ENCODE measurements at regions not wholly inside any gene's neighbourhood (a gene's known extent, or its start where the extent isn't known, plus 50 kb on each side); places are given as distances from the start of the nearest gene placed in this dataset.

DNA sequence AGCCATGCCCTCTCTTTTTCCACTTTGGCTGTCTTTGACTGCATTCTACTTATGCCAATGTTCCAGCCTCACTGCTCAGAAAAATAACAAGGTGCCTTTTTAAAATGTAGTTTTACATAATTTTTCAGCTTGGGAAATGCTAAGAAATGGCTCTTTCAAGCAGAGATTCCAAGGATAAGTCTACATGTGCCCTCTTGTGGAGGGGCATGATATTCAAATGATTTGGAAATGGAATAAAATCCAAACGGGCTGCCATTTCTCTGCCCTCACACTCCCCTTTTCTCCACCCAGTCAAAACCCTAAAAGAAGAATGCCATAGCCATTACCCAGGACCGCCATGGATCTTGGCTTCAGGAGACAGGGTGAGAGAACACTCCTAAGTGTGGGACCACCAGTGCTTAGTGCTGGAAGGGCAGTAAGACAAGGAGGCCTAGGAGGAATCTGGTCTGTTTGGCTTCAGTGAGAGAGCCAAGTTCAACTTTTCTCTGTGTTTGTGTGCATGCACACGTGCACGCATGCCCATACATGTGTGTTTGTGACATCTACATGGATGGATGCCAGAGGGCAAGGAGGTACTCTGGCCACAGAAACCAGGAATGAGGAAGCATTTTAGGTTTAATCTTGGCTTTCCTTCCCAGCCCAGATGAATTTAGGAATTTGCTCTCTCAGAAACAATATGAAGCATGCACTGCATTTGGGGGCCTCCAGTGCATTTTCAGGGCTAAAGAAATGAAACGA is 174.0 kb upstream of the SLC14A2 start:
- Histone ChIP-seq H3K9me3 (ENCODE audit: low read length) (no peaks in the 10 kb centered on the region), H3K27me3 (ENCODE audit: low read length) (no peaks in the 10 kb centered on the region), H3K9ac (ENCODE audit: low read length) (no peak overlapping the region), H4K20me1 (ENCODE audit: insufficient read depth, low read depth, low read length) (no peaks in the 10 kb centered on the region), H3K4me3 (ENCODE audit: low read length) (no peak overlapping the region), H3K4me2 (ENCODE audit: low read depth, low read length, poor library complexity, severe bottlenecking) (no peak overlapping the region), H3K4me1 (ENCODE audit: low read length) (no peaks in the 10 kb centered on the region), H3K9me2 (replicated peaks; ENCODE audit: insufficient read depth, low read length) (no peaks in the 10 kb centered on the region), H3K36me3 (ENCODE audit: insufficient read depth, low read length) (no peaks in the 10 kb centered on the region), H3K27ac (ENCODE audit: low read length) (no peak overlapping the region), H3K79me2 (ENCODE audit: low read length) (no peaks in the 10 kb centered on the region), H2AFZ (ENCODE audit: low read length) (no peak overlapping the region)
- no peak for DNase-seq

DNA sequence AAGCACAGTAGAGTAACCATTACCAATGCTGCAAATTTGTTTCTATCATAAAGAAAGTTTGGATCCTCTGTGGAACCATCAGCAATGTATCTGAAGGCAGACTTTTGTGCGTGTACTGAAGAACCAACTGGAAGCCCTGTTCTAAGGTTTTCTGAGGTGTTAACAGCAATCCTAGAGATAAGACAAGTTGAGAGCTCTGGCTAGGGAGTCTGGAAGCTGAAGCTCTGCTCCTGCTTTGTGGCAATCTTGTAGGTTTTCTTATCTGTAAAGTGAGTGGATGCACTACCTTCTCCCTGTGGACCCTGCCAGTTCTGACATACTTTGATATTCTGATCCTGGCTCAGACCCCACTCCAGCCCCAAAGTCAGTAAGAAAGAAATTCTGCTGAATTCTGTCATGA is 171.2 kb upstream of the SLC14A2 start:
- Histone ChIP-seq H4K20me1 (ENCODE audit: insufficient read depth, low read depth, low read length) (no peaks in the 10 kb centered on the region), H3K27ac (ENCODE audit: low read length) (no peak overlapping the region), H3K27me3 (ENCODE audit: low read length) (no peaks in the 10 kb centered on the region), H2AFZ (ENCODE audit: low read length) (no peak overlapping the region), H3K4me3 (ENCODE audit: low read length) (no peak overlapping the region), H3K9ac (ENCODE audit: low read length) (no peak overlapping the region), H3K36me3 (ENCODE audit: insufficient read depth, low read length) (no peaks in the 10 kb centered on the region), H3K79me2 (ENCODE audit: low read length) (no peaks in the 10 kb centered on the region), H3K4me2 (ENCODE audit: low read depth, low read length, poor library complexity, severe bottlenecking) (no peak overlapping the region), H3K9me2 (replicated peaks; ENCODE audit: insufficient read depth, low read length) (no peaks in the 10 kb centered on the region), H3K9me3 (ENCODE audit: low read length) (no peaks in the 10 kb centered on the region), H3K4me1 (ENCODE audit: low read length) (peaks cover 27% of the 10 kb centered on the region)
- no peak for DNase-seq

DNA sequence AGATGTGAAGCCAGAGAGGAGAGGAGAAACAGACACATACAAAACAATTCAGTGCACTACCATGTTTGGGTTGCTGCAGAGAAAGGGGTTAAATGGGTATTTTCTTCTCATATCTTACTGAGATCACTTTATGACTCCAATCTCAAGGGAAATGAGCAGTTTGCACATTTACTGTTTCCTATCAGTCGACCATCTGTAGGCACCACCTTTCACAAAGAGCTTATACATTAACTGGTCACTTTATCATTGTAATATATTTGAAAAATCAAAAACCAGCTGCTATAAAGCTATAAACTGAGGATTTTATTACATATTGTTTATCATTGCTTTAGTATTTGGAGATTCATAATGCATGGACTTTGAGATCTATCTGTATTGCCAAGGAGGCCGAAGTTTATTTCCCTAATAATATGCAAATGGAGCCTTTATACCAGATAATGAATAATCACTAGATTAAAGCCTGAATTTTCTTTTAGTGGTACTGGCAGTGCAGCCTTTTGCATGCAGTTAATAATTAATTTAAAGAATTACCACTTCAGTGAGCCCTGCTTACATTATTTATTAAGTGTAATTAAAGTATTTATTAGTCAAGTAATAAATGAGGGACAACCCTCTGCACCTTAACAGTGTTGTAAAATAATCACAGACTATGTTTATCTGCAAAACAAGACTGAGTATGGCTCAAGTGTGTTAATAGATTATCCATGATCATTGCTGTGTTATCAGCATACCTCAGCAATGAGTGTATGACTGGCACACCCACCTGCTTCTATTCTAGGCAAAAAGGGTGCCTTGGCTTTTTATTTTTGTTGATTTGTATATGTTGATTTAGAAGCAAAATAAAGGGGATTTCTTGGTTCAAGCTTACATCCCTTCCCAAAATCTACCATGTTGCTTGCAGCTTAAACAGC is 167.7 kb upstream of the SLC14A2 start:
- no peak for DNase-seq
- Histone ChIP-seq H3K9ac (ENCODE audit: low read length) (no peak overlapping the region), H2AFZ (ENCODE audit: low read length) (no peak overlapping the region), H3K9me2 (replicated peaks; ENCODE audit: insufficient read depth, low read length) (no peaks in the 10 kb centered on the region), H3K27me3 (ENCODE audit: low read length) (no peaks in the 10 kb centered on the region), H3K36me3 (ENCODE audit: insufficient read depth, low read length) (no peaks in the 10 kb centered on the region), H3K4me3 (ENCODE audit: low read length) (no peak overlapping the region), H3K9me3 (ENCODE audit: low read length) (no peaks in the 10 kb centered on the region), H3K4me1 (ENCODE audit: low read length) (peaks cover 36% of the 10 kb centered on the region), H3K79me2 (ENCODE audit: low read length) (no peaks in the 10 kb centered on the region), H4K20me1 (ENCODE audit: insufficient read depth, low read depth, low read length) (no peaks in the 10 kb centered on the region), H3K27ac (ENCODE audit: low read length) (no peak overlapping the region), H3K4me2 (ENCODE audit: low read depth, low read length, poor library complexity, severe bottlenecking) (peak overlapping the region; percentile 61)

DNA sequence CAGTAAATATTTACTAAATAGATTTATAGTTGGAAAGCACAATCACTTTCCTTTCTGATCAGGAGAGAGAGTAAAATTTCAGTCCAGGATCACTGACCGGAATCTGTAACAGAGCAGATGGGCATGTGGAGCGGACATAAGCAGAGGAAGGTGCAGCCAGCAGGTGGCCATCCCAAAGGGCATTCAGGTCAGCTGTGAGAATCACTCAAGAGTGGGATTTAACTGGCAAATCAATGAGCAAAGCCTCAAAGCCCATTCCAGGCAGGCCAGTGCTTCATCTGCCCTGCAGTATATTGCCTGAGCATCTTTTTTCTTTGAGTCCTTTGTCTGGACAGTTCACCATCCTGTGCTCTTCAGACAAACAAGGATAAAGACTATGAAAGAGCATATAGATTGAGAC is 166.4 kb upstream of the SLC14A2 start:
- Histone ChIP-seq H3K9me2 (replicated peaks; ENCODE audit: insufficient read depth, low read length) (no peaks in the 10 kb centered on the region), H2AFZ (ENCODE audit: low read length) (no peak overlapping the region), H3K79me2 (ENCODE audit: low read length) (no peaks in the 10 kb centered on the region), H4K20me1 (ENCODE audit: insufficient read depth, low read depth, low read length) (no peaks in the 10 kb centered on the region), H3K4me3 (ENCODE audit: low read length) (no peak overlapping the region), H3K27ac (ENCODE audit: low read length) (no peak overlapping the region), H3K36me3 (ENCODE audit: insufficient read depth, low read length) (no peaks in the 10 kb centered on the region), H3K9ac (ENCODE audit: low read length) (no peak overlapping the region), H3K4me1 (ENCODE audit: low read length) (peaks cover 48% of the 10 kb centered on the region), H3K4me2 (ENCODE audit: low read depth, low read length, poor library complexity, severe bottlenecking) (no peak overlapping the region), H3K9me3 (ENCODE audit: low read length) (no peaks in the 10 kb centered on the region), H3K27me3 (ENCODE audit: low read length) (no peaks in the 10 kb centered on the region)
- no peak for DNase-seq

DNA sequence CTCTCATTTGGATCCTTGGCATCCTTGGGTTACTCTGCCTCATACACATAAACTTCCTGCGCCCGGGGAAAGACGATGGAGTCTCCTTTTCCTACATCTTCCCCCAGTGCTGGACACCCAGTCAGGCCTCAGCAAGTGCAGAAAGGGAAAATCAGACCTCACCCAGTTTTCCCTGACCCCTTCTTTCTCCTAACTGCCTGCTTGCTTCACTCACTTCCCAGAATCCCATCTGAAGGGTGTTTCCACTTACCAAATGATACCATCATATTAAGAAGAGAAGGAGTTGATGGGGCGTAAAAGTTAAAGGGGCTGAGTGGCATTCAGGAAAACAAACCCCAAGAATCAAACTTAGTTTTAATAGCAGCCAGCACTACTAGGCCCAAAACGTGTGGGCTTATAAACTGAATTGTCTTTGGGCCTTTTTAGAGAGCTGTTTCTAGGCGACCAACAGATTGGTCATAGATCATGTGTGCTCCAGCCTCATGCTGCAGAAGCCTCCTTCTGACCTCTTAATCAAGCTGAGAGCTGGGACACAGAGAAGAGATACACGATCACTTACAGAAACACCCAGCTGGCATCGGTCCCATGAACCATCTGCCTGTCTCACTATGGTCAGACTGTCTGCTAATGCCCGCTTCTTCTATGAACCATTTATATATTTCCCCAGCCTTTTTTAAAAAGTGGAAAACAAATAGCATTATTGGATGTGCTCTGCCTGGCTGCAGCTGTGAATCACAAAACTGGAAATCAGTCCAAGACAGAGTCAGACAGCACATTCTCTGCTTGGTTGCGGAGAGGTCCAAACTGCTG is 165.7 kb upstream of the SLC14A2 start:
- no peaks in the 10 kb centered on the region for H3K79me2 ChIP-seq (ENCODE audit: low read length)
- DNase-seq: no peak
- H3K9me2 ChIP-seq (replicated peaks; ENCODE audit: insufficient read depth, low read length): no peaks in the 10 kb centered on the region
- H3K9ac ChIP-seq (ENCODE audit: low read length): no peak overlapping the region
- no peaks in the 10 kb centered on the region for H4K20me1 ChIP-seq (ENCODE audit: insufficient read depth, low read depth, low read length)
- H3K36me3 ChIP-seq (ENCODE audit: insufficient read depth, low read length): no peaks in the 10 kb centered on the region
- no peak overlapping the region for H3K27ac ChIP-seq (ENCODE audit: low read length)
- no peaks in the 10 kb centered on the region for H3K27me3 ChIP-seq (ENCODE audit: low read length)
- H3K4me3 ChIP-seq (ENCODE audit: low read length): no peak overlapping the region
- no peaks in the 10 kb centered on the region for H3K9me3 ChIP-seq (ENCODE audit: low read length)
- H3K4me2 ChIP-seq (ENCODE audit: low read depth, low read length, poor library complexity, severe bottlenecking): no peak overlapping the region
- H3K4me1 ChIP-seq (ENCODE audit: low read length): peaks cover 56% of the 10 kb centered on the region
- H2AFZ ChIP-seq (ENCODE audit: low read length): no peak overlapping the region

DNA sequence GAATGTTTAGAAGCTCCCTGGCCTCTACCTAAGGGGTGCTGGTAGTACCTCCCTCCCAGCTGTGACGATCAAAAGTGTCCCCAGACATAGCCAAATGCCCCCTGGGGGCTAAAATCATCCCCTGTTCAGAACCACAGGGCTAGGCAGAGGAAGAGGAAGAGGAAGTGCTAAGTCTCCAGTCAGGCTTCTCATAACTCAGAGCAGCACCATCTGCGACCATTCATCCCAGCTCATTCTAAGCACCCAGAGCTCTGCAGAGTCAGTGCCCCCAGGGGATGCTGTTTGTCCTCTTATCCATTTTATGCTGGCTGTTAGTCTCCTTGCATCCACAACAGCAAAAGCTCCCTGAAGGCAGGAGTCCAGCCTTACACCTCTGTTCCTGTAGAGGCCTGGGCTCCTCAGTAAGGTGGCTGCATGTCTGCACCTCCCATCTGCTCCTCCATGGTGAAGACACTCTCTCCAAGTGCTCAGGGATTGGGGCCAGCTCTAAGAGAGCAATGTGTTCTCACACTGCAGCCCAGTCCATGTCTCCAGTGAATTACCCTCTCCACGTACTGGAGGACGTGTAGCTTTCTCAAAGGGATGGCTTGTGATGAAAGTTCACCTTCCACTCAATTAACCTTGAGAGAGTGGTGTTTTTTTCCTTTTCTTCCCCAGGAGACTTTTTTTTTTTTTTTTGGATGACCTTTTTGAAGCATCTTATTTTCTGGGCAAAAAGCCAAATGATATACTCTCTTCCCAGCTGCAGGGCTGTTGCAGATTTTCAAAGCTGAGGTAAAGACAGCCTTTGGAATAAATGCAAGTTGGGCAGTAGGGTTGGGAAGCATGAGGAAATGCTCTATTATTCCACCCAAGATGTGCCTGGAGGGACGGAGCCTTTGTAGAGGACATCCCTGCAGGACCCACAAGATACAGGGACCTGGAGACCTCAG is 158.9 kb upstream of the SLC14A2 start:
- peaks cover 63% of the 10 kb centered on the region for H3K4me1 ChIP-seq (ENCODE audit: low read length)
- H2AFZ ChIP-seq (ENCODE audit: low read length): no peak overlapping the region
- H3K9me2 ChIP-seq (replicated peaks; ENCODE audit: insufficient read depth, low read length): no peaks in the 10 kb centered on the region
- peak; percentile 98 for DNase-seq
- H3K4me3 ChIP-seq (ENCODE audit: low read length): peak overlapping the region; percentile 56
- peak overlapping the region; percentile 67 for H3K9ac ChIP-seq (ENCODE audit: low read length)
- H3K4me2 ChIP-seq (ENCODE audit: low read depth, low read length, poor library complexity, severe bottlenecking): peak overlapping the region; percentile 81
- no peaks in the 10 kb centered on the region for H3K36me3 ChIP-seq (ENCODE audit: insufficient read depth, low read length)
- H3K27ac ChIP-seq (ENCODE audit: low read length): peak overlapping the region; percentile 98
- no peaks in the 10 kb centered on the region for H4K20me1 ChIP-seq (ENCODE audit: insufficient read depth, low read depth, low read length)
- H3K9me3 ChIP-seq (ENCODE audit: low read length): no peaks in the 10 kb centered on the region
- no peaks in the 10 kb centered on the region for H3K27me3 ChIP-seq (ENCODE audit: low read length)
- H3K79me2 ChIP-seq (ENCODE audit: low read length): no peaks in the 10 kb centered on the region

DNA sequence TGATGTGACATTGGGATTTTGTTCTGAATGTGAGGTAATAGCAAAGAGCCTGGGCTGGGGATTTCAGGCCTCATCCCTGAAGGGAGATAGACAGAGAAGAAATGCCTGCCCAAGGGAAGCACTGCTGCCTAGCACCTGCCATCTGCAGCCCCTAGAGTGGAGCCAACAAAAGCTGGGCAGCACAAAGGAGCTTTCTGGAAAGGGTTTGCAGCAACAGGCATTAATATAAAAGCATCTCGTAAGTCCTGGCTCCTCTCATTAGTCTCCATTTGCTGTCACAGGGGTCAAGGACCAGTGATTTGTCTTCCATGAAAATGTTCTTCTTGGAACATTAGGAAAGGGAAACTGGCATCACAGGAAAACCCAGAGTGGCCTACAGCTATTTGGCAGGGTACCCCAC is 157.2 kb upstream of the SLC14A2 start:
- Histone ChIP-seq H3K4me3 (ENCODE audit: low read length) (no peak overlapping the region), H3K9me2 (replicated peaks; ENCODE audit: insufficient read depth, low read length) (no peaks in the 10 kb centered on the region), H3K4me1 (ENCODE audit: low read length) (peaks cover 55% of the 10 kb centered on the region), H4K20me1 (ENCODE audit: insufficient read depth, low read depth, low read length) (no peaks in the 10 kb centered on the region), H3K9me3 (ENCODE audit: low read length) (no peaks in the 10 kb centered on the region), H2AFZ (ENCODE audit: low read length) (no peak overlapping the region), H3K9ac (ENCODE audit: low read length) (no peak overlapping the region), H3K4me2 (ENCODE audit: low read depth, low read length, poor library complexity, severe bottlenecking) (no peak overlapping the region), H3K79me2 (ENCODE audit: low read length) (no peaks in the 10 kb centered on the region), H3K27ac (ENCODE audit: low read length) (no peak overlapping the region), H3K36me3 (ENCODE audit: insufficient read depth, low read length) (no peaks in the 10 kb centered on the region), H3K27me3 (ENCODE audit: low read length) (no peaks in the 10 kb centered on the region)
- no peak for DNase-seq

Data from Karpas-422 (cell line).